GM12878 (cell line): ENCODE measurements at regions not wholly inside any gene's neighbourhood (a gene's known extent, or its start where the extent isn't known, plus 50 kb on each side); places are given as distances from the start of the nearest gene placed in this dataset.

ENCODE experiments used
- ATAC-seq: fragments of 200-7000 bp; cut with Tn5 transposase; 3 replicates; pipeline ENCODE4 v1.9.1; 2020; ENCODE audit warnings: mild to moderate bottlenecking, moderate library complexity
- BruUV-seq: library from RNA; stranded (reverse); fragments of 400-500 nt; replicated peaks from 2 replicates; lab custom pipeline; 2021; lab: Mats Ljungman, UMichigan
- CTCF ChIA-PET: fragments of 300-600 bp; sonication (Branson Sonifier 250); formaldehyde crosslinking; extraction: SDS; loops from one replicate; lab custom pipeline; 2021; ENCODE audit warnings: inconsistent platforms; lab: Yijun Ruan, JAX
- POLR2A ChIA-PET: fragments of 350-600 bp; formaldehyde crosslinking; extraction: SDS; loops from one replicate; lab custom pipeline; 2021; ENCODE audit warnings: inconsistent platforms; lab: Charles Lee
- RAD21 ChIA-PET: fragments of 300-600 bp; sonication (Branson Sonifier 250); formaldehyde crosslinking; loops from one replicate; lab custom pipeline; 2023; ENCODE audit warnings: antibody characterized with exemption; ENCODE audit not compliant: unreplicated experiment; lab: Charles Lee
- SMC1A ChIA-PET: fragments of 300-600 bp; sonication (Branson Sonifier 250); formaldehyde crosslinking; loops from one replicate; lab custom pipeline; 2023; ENCODE audit not compliant: unreplicated experiment, uncharacterized antibody; lab: Charles Lee
- DNase-seq: peaks from one replicate; pipeline ENCODE4 v3.0.0-alpha.2; 2011; ENCODE audit warnings: low read depth, low spot score
- FAIRE-seq: peaks from 3 replicates; lab custom pipeline; 2011; peaks lifted over from hg19 to GRCh38; lab: Jason Lieb, UNC
- H2AFZ ChIP-seq: 2 replicates; pipeline ENCODE4 v1.6.0; 2011; ENCODE audit warnings: low read depth, low read length, control low read depth; ENCODE audit not compliant: control insufficient read depth
- H3K27ac ChIP-seq: 2 replicates; pipeline ENCODE4 v1.5.1; 2011; ENCODE audit warnings: control low read depth; ENCODE audit not compliant: control insufficient read depth, insufficient read depth
- H3K27me3 ChIP-seq, 2 experiments: replicated peaks in 1 of 2; 2 replicates each; pipeline versions ENCODE4 v1.6.0 to v1.6.1; 2011; ENCODE audit warnings: low read length in 1 of 2; ENCODE audit not compliant: control insufficient read depth in 2 of 2, insufficient read depth in 2 of 2
- H3K36me3 ChIP-seq, 2 experiments: 2 replicates each; pipeline ENCODE4 v1.5.1; 2011; ENCODE audit warnings: low read length in 1 of 2; ENCODE audit not compliant: control insufficient read depth in 2 of 2, insufficient read depth in 2 of 2
- H3K4me1 ChIP-seq: 2 replicates; pipeline ENCODE4 v1.6.1; 2011; ENCODE audit warnings: mild to moderate bottlenecking, low read length, moderate library complexity, mixed read lengths; ENCODE audit not compliant: control insufficient read depth, insufficient read depth
- H3K4me2 ChIP-seq: 2 replicates; pipeline ENCODE4 v1.6.0; 2011; ENCODE audit warnings: control low read depth; ENCODE audit not compliant: control insufficient read depth, insufficient read depth
- H3K4me3 ChIP-seq: fragments of 200-600 bp; sonication (generic); 2 replicates; pipeline ENCODE4 v1.5.1; 2016
- H3K79me2 ChIP-seq: 2 replicates; pipeline ENCODE4 v1.6.0; 2011; ENCODE audit warnings: low read length; ENCODE audit not compliant: control insufficient read depth, insufficient read depth
- H3K9ac ChIP-seq: 2 replicates; pipeline ENCODE4 v1.8.0; 2011; ENCODE audit warnings: low read length, control low read depth, mixed read lengths; ENCODE audit not compliant: control insufficient read depth, insufficient read depth
- H3K9me3 ChIP-seq: replicated peaks from 3 replicates; pipeline ENCODE4 v1.5.1; 2011; ENCODE audit warnings: mild to moderate bottlenecking, low read length; ENCODE audit not compliant: control insufficient read depth, insufficient read depth
- H4K20me1 ChIP-seq: 2 replicates; pipeline ENCODE4 v1.6.0; 2011; ENCODE audit not compliant: control insufficient read depth, insufficient read depth
- ATF7 ChIP-seq: fragments of 450-650 bp; IDR thresholded peaks from 2 replicates; pipeline ENCODE4 v1.6.1; 2016; ENCODE audit warnings: low read depth, mild to moderate bottlenecking
- BCL11A ChIP-seq: IDR thresholded peaks from 2 replicates; pipeline ENCODE4 v1.6.1; 2011; ENCODE audit warnings: low read depth, low read length
- CHD2 ChIP-seq: IDR thresholded peaks from 2 replicates; pipeline ENCODE4 v1.6.1; 2011; ENCODE audit warnings: low read depth, low read length, improper control_type of control experiment, borderline replicate concordance
- DPF2 ChIP-seq: fragments of 450-650 bp; IDR thresholded peaks from 2 replicates; pipeline ENCODE4 v1.6.1; 2017; ENCODE audit warnings: mild to moderate bottlenecking
- ETV6 ChIP-seq, 2 experiments: fragments of 450-650 bp in 1 of 2; IDR thresholded peaks in 1 of 2; conservative IDR thresholded peaks in 1 of 2; 2 replicates each; pipeline ENCODE4 v1.6.1; 2014; ENCODE audit warnings: antibody characterized with exemption in 1 of 2, borderline replicate concordance in 1 of 2, low read depth in 1 of 2, mild to moderate bottlenecking in 1 of 2, moderate library complexity in 1 of 2
- EZH2 ChIP-seq: IDR thresholded peaks from 2 replicates; pipeline ENCODE4 v1.6.1; 2012; ENCODE audit warnings: low read depth, mild to moderate bottlenecking, control low read depth, inconsistent platforms, low read length, borderline replicate concordance; ENCODE audit not compliant: control insufficient read depth
- FOS ChIP-seq: IDR thresholded peaks from 3 replicates; pipeline ENCODE4 v1.6.1; 2011; ENCODE audit warnings: borderline replicate concordance; ENCODE audit not compliant: insufficient read length; ENCODE audit errors: extremely low read depth
- GATAD2B ChIP-seq: fragments of 450-650 bp; conservative IDR thresholded peaks from 2 replicates; pipeline ENCODE4 v1.6.1; 2017; ENCODE audit warnings: low read depth, mild to moderate bottlenecking, moderate library complexity
- KLF5 ChIP-seq: fragments of 450-650 bp; IDR thresholded peaks from 2 replicates; pipeline ENCODE4 v1.6.1; 2014; ENCODE audit warnings: mild to moderate bottlenecking; ENCODE audit not compliant: partially characterized antibody
- MLLT1 ChIP-seq: fragments of 450-650 bp; IDR thresholded peaks from 2 replicates; pipeline ENCODE4 v1.6.1; 2016; ENCODE audit warnings: mild to moderate bottlenecking
- POLR2AphosphoS5 ChIP-seq: IDR thresholded peaks from 2 replicates; pipeline ENCODE4 v1.6.1; 2011; ENCODE audit warnings: mild to moderate bottlenecking, low read length, inconsistent platforms
- RBBP5 ChIP-seq: fragments of 200-600 bp; sonication (generic); conservative IDR thresholded peaks from 2 replicates; pipeline ENCODE4 v1.6.1; 2016
- TARDBP ChIP-seq: IDR thresholded peaks from 2 replicates; pipeline ENCODE4 v1.6.1; 2016; ENCODE audit warnings: borderline replicate concordance
- YY1 ChIP-seq: IDR thresholded peaks from 2 replicates; pipeline ENCODE4 v1.6.1; 2011; ENCODE audit warnings: low read depth, mild to moderate bottlenecking, low read length
- ZNF207 ChIP-seq: fragments of 450-650 bp; IDR thresholded peaks from 2 replicates; pipeline ENCODE4 v1.6.1; 2014; ENCODE audit warnings: antibody characterized with exemption, mild to moderate bottlenecking, borderline replicate concordance
- ZNF217 ChIP-seq: fragments of 450-650 bp; IDR thresholded peaks from 2 replicates; pipeline ENCODE4 v1.6.1; 2017; ENCODE audit warnings: antibody characterized with exemption, mild to moderate bottlenecking
- ZNF687 ChIP-seq: fragments of 450-650 bp; IDR thresholded peaks from 2 replicates; pipeline ENCODE4 v1.6.1; 2017; ENCODE audit warnings: mild to moderate bottlenecking, moderate library complexity
- in situ Hi-C: fragments of 300-500 bp; cut with MboI; formaldehyde crosslinking; loops from 9 replicates; pipeline ENCODE4 v1.14.3; 2018; ENCODE audit warnings: mixed read lengths
- intact Hi-C: fragments of 100-400 bp; cut with micrococcal nuclease; formaldehyde crosslinking; loops from one replicate; pipeline ENCODE4 v1.14.2; 2022; ENCODE audit not compliant: unreplicated experiment

GRCh38 chrX:138917781-138918180 is 206.3 kb upstream of the FGF13 start (continued):
- no peak for TF ChIP-seq BCL11A
- TF ChIP-seq DPF2 = no peak
- TF ChIP-seq RBBP5 = no peak
- TF ChIP-seq ETV6 (conservative IDR thresholded peaks at IDR 0.05 in 1 of 2, IDR thresholded peaks at IDR 0.05 in 1 of 2; ENCODE audit: borderline replicate concordance in 1 of 2, low read depth in 1 of 2) = no peak

GRCh38 chrX:138914767-138915166 is 203.2 kb upstream of the FGF13 start:
- no peaks in the 10 kb centered on the region for H4K20me1 ChIP-seq
- no peaks in the 10 kb centered on the region for H3K9me3 ChIP-seq
- H2AFZ ChIP-seq = no peak overlapping the region
- no peaks in the 10 kb centered on the region for H3K79me2 ChIP-seq
- H3K4me1 ChIP-seq = no peaks in the 10 kb centered on the region
- FAIRE-seq (no peak), DNase-seq (no peak), ATAC-seq (no peak)
- H3K4me2 ChIP-seq = no peak overlapping the region
- no TSS peak for BruUV-seq
- ChIA-PET RAD21 (no interaction called here), CTCF (interaction anchor here (2.2 kb wide), 1 partner anchor 13 kb away, joined by 5 read pairs; no protein-coding TSS in a partner anchor), SMC1A (no interaction called here), POLR2A (no interaction called here)
- no peak overlapping the region for H3K27ac ChIP-seq
- H3K9ac ChIP-seq = no peak overlapping the region
- no peak overlapping the region for H3K4me3 ChIP-seq
- intact Hi-C loops (no loop called here), in situ Hi-C loops (no loop called here)
- H3K36me3 ChIP-seq = no peaks in the 10 kb centered on the region
- no peaks in the 10 kb centered on the region for H3K27me3 ChIP-seq
- TF ChIP-seq YY1 (no peak), GATAD2B (no peak), TARDBP (no peak), POLR2AphosphoS5 (no peak), ATF7 (no peak), FOS (no peak), ZNF217 (no peak), MLLT1 (no peak), CHD2 (no peak), KLF5 (no peak), ZNF207 (no peak), ZNF687 (no peak), EZH2 (no peak)
